ENCODE measurements at regions not wholly inside any gene's neighbourhood (a gene's known extent, or its start where the extent isn't known, plus 50 kb on each side); places are given as distances from the start of the nearest gene placed in this dataset.

DNA sequence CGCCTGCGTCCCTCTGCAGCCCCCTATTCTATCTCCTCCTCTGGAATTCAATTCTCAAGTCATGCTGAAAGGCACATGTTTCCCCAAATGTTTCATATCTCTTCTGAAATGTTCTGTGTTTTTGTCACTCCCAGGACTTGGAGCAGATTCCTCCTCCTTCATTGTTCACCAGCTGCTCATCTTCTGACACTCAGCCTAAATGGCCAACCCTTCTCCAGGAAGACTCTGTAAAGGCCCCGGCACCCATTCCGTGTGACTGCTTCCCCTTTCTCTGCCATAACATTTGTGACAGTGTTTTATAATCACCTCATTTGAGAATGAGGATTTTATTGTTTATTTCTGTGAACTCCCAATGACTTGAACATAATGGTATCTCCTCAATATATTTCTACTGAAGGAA, 170.8 kb upstream of the ADAMTS16 start:
- TF ChIP-seq POLR2AphosphoS5 (IDR thresholded peaks at IDR 0.05; ENCODE audit: low read depth) (no peak), JUNB (IDR thresholded peaks at IDR 0.05; ENCODE audit: unreplicated experiment) (no peak), CREB1 (CRISPR knock-in tag; IDR thresholded peaks at IDR 0.05; ENCODE audit: low read depth) (no peak), EZH2 (IDR thresholded peaks at IDR 0.05; ENCODE audit: low read depth, unreplicated experiment) (no peak), EZH2phosphoT487 (IDR thresholded peaks at IDR 0.05; ENCODE audit: unreplicated experiment) (no peak), STAT1 (IDR thresholded peaks at IDR 0.05; ENCODE audit: unreplicated experiment) (no peak), ZNF331 (CRISPR knock-in tag; IDR thresholded peaks at IDR 0.05; ENCODE audit: low read depth) (no peak), ZNF114 (CRISPR knock-in tag; IDR thresholded peaks at IDR 0.05) (no peak), NANOG (IDR thresholded peaks at IDR 0.05; ENCODE audit: borderline replicate concordance) (no peak)
- TF ChIP-seq, protein P1, sequence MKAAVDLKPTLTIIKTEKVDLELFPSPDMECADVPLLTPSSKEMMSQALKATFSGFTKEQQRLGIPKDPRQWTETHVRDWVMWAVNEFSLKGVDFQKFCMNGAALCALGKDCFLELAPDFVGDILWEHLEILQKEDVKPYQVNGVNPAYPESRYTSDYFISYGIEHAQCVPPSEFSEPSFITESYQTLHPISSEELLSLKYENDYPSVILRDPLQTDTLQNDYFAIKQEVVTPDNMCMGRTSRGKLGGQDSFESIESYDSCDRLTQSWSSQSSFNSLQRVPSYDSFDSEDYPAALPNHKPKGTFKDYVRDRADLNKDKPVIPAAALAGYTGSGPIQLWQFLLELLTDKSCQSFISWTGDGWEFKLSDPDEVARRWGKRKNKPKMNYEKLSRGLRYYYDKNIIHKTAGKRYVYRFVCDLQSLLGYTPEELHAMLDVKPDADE (IDR thresholded peaks at IDR 0.05) = no peak
- TF ChIP-seq, protein P2, sequence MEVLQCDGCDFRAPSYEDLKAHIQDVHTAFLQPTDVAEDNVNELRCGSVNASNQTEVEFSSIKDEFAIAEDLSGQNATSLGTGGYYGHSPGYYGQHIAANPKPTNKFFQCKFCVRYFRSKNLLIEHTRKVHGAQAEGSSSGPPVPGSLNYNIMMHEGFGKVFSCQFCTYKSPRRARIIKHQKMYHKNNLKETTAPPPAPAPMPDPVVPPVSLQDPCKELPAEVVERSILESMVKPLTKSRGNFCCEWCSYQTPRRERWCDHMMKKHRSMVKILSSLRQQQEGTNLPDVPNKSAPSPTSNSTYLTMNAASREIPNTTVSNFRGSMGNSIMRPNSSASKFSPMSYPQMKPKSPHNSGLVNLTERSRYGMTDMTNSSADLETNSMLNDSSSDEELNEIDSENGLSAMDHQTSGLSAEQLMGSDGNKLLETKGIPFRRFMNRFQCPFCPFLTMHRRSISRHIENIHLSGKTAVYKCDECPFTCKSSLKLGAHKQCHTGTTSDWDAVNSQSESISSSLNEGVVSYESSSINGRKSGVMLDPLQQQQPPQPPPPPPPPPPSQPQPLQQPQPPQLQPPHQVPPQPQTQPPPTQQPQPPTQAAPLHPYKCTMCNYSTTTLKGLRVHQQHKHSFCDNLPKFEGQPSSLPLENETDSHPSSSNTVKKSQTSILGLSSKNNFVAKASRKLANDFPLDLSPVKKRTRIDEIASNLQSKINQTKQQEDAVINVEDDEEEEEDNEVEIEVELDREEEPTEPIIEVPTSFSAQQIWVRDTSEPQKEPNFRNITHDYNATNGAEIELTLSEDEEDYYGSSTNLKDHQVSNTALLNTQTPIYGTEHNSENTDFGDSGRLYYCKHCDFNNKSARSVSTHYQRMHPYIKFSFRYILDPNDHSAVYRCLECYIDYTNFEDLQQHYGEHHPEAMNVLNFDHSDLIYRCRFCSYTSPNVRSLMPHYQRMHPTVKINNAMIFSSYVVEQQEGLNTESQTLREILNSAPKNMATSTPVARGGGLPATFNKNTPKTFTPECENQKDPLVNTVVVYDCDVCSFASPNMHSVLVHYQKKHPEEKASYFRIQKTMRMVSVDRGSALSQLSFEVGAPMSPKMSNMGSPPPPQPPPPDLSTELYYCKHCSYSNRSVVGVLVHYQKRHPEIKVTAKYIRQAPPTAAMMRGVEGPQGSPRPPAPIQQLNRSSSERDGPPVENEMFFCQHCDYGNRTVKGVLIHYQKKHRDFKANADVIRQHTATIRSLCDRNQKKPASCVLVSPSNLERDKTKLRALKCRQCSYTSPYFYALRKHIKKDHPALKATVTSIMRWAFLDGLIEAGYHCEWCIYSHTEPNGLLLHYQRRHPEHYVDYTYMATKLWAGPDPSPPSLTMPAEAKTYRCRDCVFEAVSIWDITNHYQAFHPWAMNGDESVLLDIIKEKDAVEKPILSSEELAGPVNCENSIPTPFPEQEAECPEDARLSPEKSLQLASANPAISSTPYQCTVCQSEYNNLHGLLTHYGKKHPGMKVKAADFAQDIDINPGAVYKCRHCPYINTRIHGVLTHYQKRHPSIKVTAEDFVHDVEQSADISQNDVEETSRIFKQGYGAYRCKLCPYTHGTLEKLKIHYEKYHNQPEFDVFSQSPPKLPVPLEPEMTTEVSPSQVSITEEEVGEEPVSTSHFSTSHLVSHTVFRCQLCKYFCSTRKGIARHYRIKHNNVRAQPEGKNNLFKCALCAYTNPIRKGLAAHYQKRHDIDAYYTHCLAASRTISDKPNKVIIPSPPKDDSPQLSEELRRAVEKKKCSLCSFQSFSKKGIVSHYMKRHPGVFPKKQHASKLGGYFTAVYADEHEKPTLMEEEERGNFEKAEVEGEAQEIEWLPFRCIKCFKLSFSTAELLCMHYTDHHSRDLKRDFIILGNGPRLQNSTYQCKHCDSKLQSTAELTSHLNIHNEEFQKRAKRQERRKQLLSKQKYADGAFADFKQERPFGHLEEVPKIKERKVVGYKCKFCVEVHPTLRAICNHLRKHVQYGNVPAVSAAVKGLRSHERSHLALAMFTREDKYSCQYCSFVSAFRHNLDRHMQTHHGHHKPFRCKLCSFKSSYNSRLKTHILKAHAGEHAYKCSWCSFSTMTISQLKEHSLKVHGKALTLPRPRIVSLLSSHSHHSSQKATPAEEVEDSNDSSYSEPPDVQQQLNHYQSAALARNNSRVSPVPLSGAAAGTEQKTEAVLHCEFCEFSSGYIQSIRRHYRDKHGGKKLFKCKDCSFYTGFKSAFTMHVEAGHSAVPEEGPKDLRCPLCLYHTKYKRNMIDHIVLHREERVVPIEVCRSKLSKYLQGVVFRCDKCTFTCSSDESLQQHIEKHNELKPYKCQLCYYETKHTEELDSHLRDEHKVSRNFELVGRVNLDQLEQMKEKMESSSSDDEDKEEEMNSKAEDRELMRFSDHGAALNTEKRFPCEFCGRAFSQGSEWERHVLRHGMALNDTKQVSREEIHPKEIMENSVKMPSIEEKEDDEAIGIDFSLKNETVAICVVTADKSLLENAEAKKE (CRISPR knock-in tag; IDR thresholded peaks at IDR 0.05) = no peak
- TF ChIP-seq, protein P3, sequence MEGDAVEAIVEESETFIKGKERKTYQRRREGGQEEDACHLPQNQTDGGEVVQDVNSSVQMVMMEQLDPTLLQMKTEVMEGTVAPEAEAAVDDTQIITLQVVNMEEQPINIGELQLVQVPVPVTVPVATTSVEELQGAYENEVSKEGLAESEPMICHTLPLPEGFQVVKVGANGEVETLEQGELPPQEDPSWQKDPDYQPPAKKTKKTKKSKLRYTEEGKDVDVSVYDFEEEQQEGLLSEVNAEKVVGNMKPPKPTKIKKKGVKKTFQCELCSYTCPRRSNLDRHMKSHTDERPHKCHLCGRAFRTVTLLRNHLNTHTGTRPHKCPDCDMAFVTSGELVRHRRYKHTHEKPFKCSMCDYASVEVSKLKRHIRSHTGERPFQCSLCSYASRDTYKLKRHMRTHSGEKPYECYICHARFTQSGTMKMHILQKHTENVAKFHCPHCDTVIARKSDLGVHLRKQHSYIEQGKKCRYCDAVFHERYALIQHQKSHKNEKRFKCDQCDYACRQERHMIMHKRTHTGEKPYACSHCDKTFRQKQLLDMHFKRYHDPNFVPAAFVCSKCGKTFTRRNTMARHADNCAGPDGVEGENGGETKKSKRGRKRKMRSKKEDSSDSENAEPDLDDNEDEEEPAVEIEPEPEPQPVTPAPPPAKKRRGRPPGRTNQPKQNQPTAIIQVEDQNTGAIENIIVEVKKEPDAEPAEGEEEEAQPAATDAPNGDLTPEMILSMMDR (conservative IDR thresholded peaks at IDR 0.05; ENCODE audit: low read depth in 2 of 2) = no peak
- TF ChIP-seq, protein P4, sequence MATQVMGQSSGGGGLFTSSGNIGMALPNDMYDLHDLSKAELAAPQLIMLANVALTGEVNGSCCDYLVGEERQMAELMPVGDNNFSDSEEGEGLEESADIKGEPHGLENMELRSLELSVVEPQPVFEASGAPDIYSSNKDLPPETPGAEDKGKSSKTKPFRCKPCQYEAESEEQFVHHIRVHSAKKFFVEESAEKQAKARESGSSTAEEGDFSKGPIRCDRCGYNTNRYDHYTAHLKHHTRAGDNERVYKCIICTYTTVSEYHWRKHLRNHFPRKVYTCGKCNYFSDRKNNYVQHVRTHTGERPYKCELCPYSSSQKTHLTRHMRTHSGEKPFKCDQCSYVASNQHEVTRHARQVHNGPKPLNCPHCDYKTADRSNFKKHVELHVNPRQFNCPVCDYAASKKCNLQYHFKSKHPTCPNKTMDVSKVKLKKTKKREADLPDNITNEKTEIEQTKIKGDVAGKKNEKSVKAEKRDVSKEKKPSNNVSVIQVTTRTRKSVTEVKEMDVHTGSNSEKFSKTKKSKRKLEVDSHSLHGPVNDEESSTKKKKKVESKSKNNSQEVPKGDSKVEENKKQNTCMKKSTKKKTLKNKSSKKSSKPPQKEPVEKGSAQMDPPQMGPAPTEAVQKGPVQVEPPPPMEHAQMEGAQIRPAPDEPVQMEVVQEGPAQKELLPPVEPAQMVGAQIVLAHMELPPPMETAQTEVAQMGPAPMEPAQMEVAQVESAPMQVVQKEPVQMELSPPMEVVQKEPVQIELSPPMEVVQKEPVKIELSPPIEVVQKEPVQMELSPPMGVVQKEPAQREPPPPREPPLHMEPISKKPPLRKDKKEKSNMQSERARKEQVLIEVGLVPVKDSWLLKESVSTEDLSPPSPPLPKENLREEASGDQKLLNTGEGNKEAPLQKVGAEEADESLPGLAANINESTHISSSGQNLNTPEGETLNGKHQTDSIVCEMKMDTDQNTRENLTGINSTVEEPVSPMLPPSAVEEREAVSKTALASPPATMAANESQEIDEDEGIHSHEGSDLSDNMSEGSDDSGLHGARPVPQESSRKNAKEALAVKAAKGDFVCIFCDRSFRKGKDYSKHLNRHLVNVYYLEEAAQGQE (IDR thresholded peaks at IDR 0.05; ENCODE audit: unreplicated experiment) = no peak
- Histone ChIP-seq H3K4me1 (ENCODE audit: insufficient read depth) (no peaks in the 10 kb centered on the region), H3K4me2 (no peak overlapping the region), H3K9me2 (ENCODE audit: insufficient read depth) (peaks cover 8% of the 10 kb centered on the region; the same call in 1 of the 2 replicates), H2AFZ (no peak overlapping the region), H3K4me3 (no peak overlapping the region), H3K27me3 (ENCODE audit: insufficient read depth) (no peaks in the 10 kb centered on the region), H4K20me1 (replicated peaks; ENCODE audit: insufficient read depth) (no peaks in the 10 kb centered on the region), H3F3A (replicated peaks; ENCODE audit: low read depth) (no peaks in the 10 kb centered on the region), H3K36me3 (ENCODE audit: insufficient read depth) (no peaks in the 10 kb centered on the region), H3K27ac (ENCODE audit: low read depth) (no peak overlapping the region), H3K79me2 (replicated peaks; ENCODE audit: insufficient read depth) (no peaks in the 10 kb centered on the region)
- no peak for DNase-seq (ENCODE audit: low spot score)
- no peaks in the 10 kb centered on the region for H3K36me3 Mint-ChIP-seq (ENCODE audit: low read depth)
- ATAC-seq = no peak
- no peaks in the 10 kb centered on the region for H3K4me1 Mint-ChIP-seq
- no peaks in the 10 kb centered on the region for H3K9me3 Mint-ChIP-seq
- no peaks in the 10 kb centered on the region for H3K27me3 Mint-ChIP-seq (ENCODE audit: insufficient read depth, low read depth, poor library complexity)
- H3K4me3 Mint-ChIP-seq = no peak overlapping the region
- H3K27ac Mint-ChIP-seq = no peak overlapping the region

All from GM23338 (cell line).